Skin epidermis (tissue), 12 donors: ENCODE measurements at regions not wholly inside any gene's neighbourhood (a gene's known extent, or its start where the extent isn't known, plus 50 kb on each side); places are given as distances from the start of the nearest gene placed in this dataset.
"Not testable (repeated sequence)": the region's sequence is repeated elsewhere in the genome, so short reads cannot be mapped to it uniquely, and the experiment has no call there.

Source experiments
- H3K27ac ChIP-seq, 21 experiments: fragments of 200-600 bp; sonication (generic) in 11 of 21; one replicate each; pipeline ENCODE4 v1.5.0; 2020; ENCODE audit warnings: mild to moderate bottlenecking in 3 of 21, inconsistent platforms in 2 of 21, moderate library complexity in 2 of 21
- H3K4me3 ChIP-seq, 7 experiments: fragments of 200-600 bp; sonication (generic) in 2 of 7; one replicate each; pipeline ENCODE4 v1.5.0; 2020; ENCODE audit warnings: inconsistent platforms in 2 of 7, mild to moderate bottlenecking in 2 of 7, moderate library complexity in 1 of 7

DNA sequence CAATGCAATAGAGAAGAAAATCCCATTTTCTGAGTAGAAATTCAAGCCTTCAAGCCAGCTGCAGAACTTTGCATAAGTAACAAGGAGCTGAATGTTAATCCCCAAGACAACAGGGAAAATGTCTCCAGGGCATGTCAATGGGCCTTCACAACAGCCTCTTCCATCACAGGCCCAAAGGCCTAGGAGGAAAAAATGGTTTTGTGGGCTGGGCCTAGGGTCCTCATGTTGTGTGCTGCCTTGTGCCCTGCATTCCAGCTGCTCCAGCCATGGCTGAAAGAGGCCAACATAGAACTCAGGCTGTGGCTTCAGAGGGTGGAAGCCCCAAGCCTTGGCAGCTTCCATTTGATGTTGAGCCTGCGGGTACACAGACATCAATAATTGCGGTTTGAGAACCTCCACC is 1208.8 kb downstream of the PLA2G4A start:
- H3K27ac ChIP-seq, H3K4me3 ChIP-seq: not testable (repeated sequence)

DNA sequence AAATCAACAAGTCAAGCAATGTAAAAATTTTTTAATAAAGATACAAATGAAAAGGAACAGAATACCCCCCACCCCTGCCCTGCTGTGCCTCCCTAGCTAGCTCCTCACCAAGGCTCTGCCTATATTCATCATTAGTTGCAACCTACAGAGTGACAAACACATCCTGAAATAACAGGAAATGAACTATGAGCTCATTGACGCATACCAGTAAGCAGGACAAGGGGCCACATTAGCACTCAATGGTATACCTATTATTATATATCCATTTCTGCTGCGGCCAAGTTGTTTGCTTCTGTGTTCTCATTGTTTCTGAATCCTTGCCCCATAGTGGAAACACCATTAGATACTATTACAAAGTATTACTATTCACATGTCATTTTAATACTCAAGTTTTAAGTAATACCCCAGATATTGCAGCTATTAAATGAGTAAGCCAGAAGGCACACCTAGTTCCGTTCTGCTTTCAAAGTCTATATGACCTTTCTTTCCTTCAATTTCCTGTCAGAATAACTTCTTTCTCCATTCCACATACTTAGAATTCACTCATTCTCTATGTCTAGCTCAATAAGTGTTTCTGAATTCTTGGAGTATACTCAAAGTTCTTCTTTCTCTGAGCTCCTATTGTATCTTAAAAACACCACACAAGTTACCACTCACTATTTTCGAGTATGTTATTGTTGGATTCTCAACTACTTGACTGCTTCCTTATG is 1214.9 kb downstream of the PLA2G4A start:
- H3K4me3 ChIP-seq: no peak overlapping the region
- H3K27ac ChIP-seq: no peak overlapping the region

DNA sequence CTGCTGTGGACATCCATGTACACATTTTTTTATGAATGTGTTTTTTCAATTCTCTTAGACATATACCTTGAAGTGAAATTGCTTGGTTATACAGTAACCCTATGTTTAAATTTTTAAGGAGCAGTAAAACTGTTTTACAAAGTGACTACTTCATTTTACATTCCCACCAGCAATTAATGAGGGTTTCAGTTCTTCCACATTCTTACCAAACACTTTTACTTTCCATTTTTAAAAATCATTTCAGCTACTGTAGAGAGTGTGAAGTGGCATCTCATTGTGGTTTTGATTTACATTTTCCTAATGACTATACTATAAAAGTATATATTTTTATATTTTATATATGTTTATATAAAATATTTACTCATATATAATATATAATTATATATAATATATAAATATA is 1221.5 kb downstream of the PLA2G4A start:
- H3K27ac ChIP-seq: no peak overlapping the region
- H3K4me3 ChIP-seq: no peak overlapping the region

DNA sequence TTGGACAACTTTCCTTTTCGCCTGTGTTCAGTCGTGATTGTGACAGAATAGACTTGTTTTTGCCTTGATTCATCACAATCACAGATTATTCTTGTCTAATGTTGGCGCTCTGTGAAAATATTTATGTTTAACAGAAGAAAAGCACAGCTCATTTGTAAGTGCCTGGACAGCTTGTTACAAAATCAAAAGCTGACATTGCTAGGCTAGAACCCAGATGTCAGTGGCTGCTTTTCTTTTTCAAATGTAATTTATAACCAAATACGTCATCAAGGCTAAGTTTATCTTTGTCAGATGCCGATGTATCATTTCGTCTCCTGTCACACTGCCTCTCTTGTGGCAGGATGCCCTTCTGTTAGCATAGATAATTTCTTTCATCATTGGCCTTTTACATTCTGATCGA is 1227.3 kb downstream of the PLA2G4A start:
- Histone ChIP-seq H3K27ac (no peak overlapping the region), H3K4me3 (no peak overlapping the region)

DNA sequence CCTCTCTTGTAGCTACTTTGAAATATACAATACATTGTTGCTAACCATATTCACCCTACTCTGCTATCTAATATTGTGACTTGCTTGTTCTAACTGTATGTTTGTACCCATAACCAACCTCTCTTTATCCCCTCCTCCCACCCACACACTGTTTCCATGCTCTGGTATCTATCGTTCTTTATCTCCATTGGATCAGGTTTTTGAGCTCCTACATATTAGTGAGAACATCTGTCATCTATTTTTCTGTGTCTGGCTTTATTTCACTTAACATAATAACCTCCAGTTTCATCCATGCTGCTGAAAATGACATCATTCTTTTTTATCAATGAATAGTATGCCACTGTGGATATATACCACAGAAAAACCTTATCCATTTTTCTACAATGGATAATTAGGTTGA is 1230.1 kb downstream of the PLA2G4A start:
- H3K4me3 ChIP-seq: no peak overlapping the region
- no peak overlapping the region for H3K27ac ChIP-seq

DNA sequence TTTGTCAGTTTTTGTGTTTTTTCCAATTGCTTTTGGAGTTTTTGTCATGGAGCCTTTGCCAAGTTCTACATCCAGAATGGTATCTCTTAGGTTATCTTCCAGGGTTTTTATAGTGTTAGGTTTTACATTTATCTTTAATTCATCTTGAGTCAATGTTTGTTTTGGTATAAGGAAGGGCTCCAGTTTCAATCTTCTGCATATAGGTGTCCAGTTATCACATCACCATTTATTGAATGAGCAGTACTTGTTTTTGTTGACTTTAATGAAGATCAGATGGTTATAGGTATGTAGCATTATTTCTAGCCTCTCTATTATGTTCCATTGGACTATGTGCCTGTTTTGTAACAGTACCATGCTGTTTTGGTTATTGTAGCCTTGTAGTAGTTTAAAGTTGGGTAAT is 1233.1 kb downstream of the PLA2G4A start:
- H3K27ac ChIP-seq: no peak overlapping the region

DNA sequence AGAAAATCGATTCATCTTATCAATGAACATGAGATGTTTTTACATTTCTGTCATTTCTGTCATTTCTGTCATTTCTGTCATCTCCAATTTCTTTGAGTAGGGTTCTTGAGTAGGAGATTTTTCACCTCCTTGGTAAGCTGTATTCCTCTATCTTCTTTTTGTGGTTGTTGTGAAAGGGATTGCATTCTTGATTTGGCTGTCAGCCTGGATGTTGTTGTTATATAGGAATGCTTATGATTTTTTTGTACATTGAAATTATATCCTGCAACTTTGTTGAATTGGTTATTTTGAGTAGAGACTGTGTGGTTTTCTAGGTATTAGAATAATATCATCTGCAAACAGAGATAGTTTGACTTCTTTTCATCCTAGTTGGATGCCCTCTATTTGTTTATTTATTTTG is 1233.7 kb downstream of the PLA2G4A start:
- H3K27ac ChIP-seq: no peak overlapping the region

More for the DNA sequence above, 1233.1 kb downstream of the PLA2G4A start:
- H3K4me3 ChIP-seq: no peak overlapping the region

DNA sequence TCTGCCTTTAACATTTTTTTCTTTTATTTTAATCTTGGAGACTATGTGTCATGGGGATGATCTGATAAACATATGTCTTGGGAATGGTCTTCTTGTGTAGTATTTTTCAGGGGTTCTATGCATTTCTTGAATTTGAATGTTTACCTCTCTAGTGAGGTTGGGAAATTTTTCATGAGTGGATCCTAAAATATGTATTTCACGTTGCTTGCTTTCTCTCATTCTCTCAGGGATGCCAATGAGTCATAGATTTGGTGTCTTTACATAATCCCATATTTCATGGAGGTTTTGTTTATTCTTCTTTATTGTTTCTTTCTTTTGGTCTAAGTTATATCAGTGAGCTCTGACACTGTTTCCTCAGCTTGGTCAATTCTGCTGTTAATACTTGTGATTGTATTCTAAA is 1237.2 kb downstream of the PLA2G4A start:
- H3K27ac ChIP-seq: no peak overlapping the region
- no peak overlapping the region for H3K4me3 ChIP-seq

More for the DNA sequence above, 1233.7 kb downstream of the PLA2G4A start:
- no peak overlapping the region for H3K4me3 ChIP-seq

DNA sequence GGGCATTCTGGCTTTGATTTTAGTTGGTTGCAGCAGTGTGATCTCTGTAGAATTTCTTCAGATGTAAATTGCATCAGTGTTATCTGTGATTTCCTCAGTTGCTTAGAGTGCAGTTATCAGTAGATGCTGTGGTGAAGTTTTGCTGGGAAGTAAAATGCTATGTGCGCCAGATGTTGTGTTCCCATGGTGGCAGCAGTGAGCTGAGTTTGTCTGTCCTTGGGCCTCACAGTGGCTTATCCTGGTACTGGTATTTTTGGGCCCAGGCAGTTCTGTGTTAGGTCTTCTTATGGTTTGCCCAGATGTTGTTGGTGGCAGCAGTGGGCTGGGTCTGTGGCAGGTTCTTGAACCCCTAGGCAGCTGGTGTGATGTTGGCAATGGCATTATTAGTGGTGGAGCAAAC is 1242.1 kb downstream of the PLA2G4A start:
- Histone ChIP-seq H3K4me3 (no peak overlapping the region), H3K27ac (no peak overlapping the region)

DNA sequence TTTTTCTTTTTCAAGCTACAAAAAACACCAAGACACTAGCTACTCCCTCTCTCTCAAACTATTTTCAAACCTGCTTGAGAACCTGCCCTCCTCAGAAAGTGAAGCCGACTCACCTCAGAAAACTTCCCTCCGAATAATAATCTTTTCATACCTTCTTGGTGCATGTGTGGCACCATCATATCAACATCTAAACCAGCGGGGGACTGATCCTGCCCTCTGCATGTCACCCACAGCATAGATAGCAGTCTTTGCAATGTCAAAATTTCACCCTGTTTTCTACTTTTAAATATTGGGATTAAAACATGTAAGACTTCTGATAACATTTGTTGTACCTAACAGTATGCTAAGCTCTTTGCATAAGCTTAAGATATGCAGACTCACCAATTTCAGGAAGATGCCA is 1260.3 kb downstream of the PLA2G4A start:
- Histone ChIP-seq H3K4me3 (no peak overlapping the region), H3K27ac (no peak overlapping the region)

DNA sequence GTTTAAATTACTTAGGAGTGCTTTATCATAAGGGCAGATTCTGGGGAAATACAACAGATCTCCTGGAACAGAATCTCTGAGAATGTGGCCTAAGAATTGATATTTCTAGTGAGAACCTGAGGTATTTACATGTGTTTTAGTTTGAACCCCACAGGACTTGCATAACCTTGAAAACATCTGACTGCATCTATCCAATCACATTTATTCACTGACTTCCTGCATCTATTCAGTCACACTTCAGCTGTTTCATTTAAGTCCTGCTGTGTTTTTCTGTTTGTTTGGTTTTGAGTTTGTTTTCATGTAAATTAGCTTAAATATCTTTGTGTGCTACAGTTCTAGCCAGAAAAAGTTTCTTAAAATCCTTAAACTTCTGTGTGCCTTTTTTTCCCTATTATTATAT is 1260.7 kb downstream of the PLA2G4A start:
- Histone ChIP-seq H3K27ac (no peak overlapping the region), H3K4me3 (no peak overlapping the region)

DNA sequence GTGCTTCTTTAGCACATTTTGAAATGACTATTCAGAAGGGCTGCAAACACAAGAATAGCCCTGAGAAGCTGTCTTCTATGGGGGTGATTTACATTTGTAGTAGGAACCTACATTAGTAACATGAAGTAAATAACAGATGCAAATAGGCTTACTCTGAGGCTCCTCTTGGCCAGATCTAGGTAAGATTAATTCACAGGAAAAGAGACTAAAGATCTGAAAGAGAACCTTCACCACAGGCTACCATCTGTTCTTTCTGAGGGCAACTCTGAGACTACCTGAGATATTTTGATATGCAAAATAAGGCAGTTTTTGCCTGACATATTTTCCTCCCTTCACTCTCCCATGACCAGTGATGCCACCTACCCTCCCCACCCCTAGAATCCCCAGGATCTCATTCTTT is 1267.8 kb downstream of the PLA2G4A start:
- no peak overlapping the region for H3K27ac ChIP-seq
- H3K4me3 ChIP-seq: no peak overlapping the region

DNA sequence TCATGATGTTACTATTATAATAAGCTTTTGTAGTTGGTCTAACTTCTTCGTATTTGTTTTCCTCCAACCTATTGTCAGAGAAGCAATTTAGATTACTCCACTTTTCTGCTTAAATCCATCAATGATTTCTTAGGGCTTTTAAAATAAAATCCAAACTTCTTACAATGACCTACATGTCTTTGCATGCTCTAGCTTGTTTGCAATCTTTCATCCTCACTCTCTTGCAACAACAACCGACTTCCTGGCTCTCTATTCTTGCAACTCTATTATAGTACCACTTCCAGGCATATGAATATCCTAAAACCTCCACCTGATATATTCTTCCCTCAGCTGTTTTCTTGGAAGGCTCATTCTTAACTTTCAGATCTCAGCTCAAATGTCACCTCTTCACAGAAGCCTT is 1288.7 kb downstream of the PLA2G4A start:
- H3K4me3 ChIP-seq: no peak overlapping the region

DNA sequence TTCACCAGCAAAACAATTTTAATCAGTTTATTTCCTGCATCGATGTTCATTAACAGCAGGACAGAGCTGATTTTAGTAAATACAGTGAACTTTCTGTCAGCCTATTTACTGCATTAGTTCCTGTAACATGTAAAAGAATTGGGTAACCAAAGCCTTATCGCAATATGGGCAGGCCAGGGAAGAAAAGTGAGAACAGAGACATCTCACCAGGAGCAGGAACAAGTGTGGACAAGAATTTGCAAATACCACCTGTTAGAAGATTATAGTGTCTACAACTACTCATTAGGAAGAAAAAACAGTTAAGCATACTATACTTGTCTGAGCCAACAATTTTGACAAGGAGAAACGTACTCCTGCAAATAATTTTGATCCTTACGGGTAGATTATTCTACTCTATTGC is 1293.9 kb downstream of the PLA2G4A start:
- Histone ChIP-seq H3K4me3 (no peak overlapping the region), H3K27ac (no peak overlapping the region)

More for the DNA sequence above, 1288.7 kb downstream of the PLA2G4A start:
- H3K27ac ChIP-seq: no peak overlapping the region

DNA sequence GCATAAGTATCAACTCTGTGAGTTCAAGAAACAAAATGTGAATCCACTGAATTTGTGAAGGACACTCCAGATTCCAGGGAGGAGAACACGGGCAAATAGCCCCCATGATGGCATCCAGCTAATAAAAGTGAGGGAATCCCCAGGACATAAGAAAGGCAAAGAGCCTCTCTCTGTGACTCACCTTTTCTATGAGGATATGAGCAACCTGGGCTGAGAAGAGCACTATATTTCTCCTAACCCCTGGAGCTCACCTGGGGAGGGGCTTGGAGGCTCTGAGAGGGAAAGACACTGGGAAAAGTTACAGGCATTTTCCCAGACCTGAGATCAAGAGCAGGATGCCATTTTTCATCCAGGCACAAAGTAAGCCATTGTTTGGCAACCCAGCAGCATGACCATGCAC is 1298.8 kb downstream of the PLA2G4A start:
- Histone ChIP-seq H3K27ac (no peak overlapping the region), H3K4me3 (no peak overlapping the region)

DNA sequence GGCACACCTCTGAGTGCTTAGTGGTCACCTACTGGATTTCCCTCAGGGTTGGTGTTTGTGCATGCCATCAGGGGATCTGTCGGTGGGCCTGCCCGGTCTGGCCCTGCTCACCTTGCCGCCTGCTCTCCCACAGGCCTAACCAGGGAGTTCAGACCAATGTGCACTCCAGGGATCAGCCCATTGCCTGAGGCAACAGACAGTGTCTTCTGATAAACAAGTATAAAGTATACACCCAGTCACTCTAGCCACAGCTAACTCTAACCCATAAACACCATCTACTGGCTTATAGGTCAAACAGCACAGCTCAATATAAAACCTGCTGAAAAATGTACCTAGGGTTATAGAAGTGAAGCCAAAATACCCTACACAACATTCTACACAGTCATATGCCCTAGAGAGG is 1300.0 kb downstream of the PLA2G4A start:
- no peak overlapping the region for H3K27ac ChIP-seq
- no peak overlapping the region for H3K4me3 ChIP-seq

DNA sequence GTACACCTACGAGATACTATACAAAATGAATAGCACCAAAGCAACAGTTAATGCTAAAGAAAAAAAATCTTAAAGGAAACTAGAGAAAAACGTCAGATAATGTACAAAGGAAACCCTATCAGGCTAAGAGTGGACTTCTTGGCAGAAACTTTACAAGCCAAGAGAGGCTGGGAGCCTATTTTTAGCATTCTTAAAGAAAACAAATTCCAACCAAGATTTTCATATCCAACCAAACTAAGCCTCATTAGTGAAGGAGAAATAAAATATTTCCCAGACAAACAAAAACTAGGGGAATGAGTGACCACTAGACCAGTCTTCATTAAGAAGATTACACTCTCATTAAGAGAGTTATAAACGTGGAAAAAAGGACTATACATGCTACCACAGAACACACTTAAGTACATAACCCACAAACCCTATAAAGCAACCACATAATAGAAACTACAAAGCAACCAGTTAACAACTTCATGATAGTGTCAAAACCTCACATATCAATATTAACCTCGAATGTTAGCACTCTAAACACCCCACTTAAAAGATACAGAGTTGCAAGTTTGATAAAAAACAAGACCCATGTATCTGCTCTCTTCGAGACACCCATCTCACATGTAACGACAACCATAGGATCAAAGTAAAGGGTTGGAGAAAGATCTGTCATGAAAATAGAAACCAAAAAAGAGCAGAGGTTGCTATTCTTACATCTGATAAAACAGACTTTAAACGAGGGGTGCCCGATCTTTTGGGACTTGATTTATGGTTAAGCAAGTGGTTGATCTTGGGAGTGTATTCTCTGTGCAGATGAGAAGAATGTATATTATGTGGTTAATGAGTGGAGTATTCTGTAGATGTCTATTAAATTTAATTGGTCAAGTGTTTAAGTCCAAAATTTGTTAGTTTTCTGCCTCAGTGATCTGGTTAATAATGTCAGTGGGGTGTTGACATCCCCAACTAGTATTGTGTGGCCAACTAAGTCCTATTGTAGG is 1301.4 kb downstream of the PLA2G4A start:
- no peak overlapping the region for H3K27ac ChIP-seq
- no peak overlapping the region for H3K4me3 ChIP-seq

DNA sequence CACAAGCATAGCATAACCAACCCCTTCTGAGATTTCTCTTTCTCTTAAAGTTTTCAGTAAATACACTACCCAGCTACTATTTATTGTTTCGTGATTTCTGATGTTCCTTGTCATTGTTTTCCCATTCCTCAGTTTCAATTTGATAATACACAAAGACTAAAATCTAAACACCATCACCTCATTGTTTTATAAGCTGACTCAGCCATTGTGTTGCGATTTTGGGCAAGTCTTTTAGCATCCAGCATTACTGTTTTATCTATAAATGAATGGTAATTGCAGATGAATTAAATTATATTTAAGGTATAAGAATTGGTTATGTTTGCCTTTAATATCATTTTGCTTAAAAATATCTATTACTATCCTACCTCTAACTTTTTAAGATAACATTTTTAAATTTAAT is 1308.5 kb downstream of the PLA2G4A start:
- Histone ChIP-seq H3K27ac (no peak overlapping the region), H3K4me3 (no peak overlapping the region)

DNA sequence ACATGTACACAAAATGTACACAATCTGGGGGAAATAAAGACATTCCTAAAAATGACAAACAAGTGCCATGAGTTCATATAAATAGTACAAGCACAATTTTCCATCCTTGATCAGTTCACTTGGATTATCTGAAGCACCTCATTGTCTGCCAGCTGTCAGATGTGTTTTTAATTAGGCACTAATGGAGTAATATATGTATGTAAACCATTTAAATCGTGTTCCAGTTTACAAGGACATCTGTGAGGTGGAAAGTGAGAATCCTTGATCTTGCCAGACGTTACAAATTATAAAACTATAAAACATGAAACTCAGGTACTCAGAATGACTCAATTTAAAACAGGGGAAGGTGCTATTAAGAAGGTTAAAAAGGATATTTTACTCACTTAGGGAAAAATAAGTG is 1312.2 kb downstream of the PLA2G4A start:
- no peak overlapping the region for H3K4me3 ChIP-seq
- no peak overlapping the region for H3K27ac ChIP-seq

DNA sequence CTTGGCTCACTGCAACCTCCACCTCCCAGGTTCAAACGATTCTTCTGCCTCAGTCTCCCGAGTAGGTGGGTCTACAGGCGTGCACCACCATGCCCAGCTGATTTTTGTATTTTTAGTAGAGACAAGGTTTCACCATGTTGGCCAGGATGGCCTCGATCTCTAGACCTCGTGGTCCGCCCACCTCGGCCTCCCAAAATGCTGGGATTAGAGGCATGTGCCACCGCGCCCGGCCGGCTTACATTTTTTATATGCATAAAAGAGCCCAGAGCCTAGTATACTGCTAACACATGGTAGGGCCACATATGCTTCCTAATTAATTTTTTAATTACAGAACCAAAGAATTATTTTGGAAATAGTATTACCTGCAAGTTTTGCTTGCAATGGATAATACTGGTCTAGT is 1325.4 kb downstream of the PLA2G4A start:
- Histone ChIP-seq H3K4me3 (no peak overlapping the region), H3K27ac (no peak overlapping the region)

DNA sequence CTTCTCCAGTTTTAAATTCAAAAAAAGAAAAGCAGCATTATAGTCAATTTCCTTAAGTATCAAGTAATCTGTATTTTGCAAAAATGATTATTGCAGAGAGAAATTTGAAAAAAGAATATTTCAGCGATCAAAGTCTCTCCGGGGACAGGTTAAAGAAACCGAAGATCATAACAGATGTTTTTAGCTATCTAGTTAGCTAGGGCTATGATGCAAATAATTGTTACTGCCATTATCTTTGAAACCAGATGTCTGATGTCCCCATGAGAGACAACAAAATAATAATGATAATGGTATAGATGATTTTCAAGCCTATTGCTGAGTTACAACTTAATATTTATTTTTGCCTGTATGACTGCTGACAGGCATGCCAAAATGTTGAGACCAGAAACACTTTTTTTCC is 1326.0 kb downstream of the PLA2G4A start:
- H3K4me3 ChIP-seq: no peak overlapping the region

More for the DNA sequence above, 1326.0 kb downstream of the PLA2G4A start:
- H3K27ac ChIP-seq: no peak overlapping the region
